Omental fat pad (tissue), 1 donor: ENCODE measurements at regions not wholly inside any gene's neighbourhood (a gene's known extent, or its start where the extent isn't known, plus 50 kb on each side); places are given as distances from the start of the nearest gene placed in this dataset.
"Not testable (repeated sequence)": the region's sequence is repeated elsewhere in the genome, so short reads cannot be mapped to it uniquely, and the experiment has no call there.

Source experiments
- ATAC-seq: fragments of 150-250 bp; one replicate; pipeline ENCODE4 v1.9.1; 2016; ENCODE audit warnings: mild to moderate bottlenecking, moderate library complexity; ENCODE audit not compliant: low FRiP score
- DNase-seq: peaks from one replicate; pipeline ENCODE4 v3.0.0-alpha.2; 2019; ENCODE audit warnings: low spot score

DNA sequence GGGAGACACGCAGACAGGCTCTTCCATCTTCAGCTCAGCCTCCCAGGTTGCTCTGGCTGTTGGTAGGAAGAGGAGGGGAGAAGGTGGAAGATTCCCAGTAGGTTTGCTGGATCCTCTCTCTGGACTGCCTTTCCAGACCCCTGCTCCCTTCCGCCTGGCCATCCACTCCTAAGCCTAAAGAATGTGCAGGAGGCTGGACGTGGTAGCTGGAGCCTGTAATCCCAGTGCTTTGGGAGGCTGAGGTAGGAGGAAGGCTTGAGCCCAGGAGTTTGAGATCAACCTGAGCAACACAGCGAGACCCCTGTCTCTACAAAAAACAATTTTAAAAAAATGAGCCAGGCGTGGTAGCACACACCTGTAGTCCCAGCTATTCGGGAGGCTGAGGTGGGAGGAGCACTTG, 2895.6 kb downstream of the RPIA start:
- ATAC-seq, result not testable (repeated sequence)

DNA sequence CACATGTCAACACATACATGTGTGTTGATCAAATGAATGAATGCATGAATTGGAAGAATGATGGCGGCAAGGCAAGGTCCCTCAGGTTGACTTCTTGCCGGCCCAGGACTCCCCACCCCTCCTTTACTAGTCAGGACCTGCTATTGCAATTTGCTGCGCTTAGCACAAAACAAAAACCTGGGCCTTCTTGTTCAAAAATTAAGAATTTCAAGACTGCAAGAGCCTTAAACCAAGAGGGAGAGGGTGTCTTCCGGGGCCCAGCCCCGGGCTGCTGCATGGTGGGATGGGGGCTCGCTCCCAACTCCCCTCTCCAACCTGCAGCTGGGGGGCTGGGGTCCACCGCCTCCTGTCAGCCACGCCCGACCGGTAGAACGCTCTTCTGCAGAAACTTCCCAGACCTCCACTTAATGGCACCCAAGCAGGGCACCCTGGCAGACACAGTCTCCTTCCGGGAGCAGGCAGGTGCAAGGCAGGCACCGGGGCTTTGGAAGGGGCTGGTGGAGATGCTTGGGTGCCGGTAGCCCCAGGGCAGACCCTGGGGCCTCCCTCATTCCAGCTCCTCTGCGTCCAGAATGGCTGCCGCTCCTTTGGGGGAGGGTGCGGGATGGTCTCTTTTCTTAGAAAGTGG, 2896.5 kb downstream of the RPIA start:
- ATAC-seq, DNase-seq: not testable (repeated sequence)

More for the DNA sequence above, 2895.6 kb downstream of the RPIA start:
- DNase-seq, result not testable (repeated sequence)

DNA sequence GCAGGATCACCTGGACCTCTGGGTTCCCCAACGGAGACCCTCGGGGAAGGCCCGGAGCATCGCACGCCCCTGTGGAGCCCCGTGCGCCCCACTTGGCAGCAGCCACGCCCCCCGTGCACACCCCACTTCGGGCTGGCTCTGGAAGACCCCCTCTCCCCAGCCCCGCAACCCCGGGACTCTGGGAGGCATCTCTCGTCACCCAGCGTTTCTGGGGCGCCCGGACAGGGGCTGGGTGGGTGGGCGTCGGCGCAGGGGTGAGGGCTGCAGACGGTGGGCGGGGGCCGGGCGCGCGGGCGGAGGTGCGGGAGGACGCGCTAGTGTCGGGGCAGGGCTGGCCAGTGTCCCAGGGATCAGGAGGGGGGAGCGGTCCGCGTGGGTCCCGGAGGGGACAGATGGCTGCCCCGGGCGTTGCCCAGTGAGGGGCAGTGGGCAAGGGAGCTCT, 2897.3 kb downstream of the RPIA start:
- not testable (repeated sequence) for ATAC-seq, DNase-seq

DNA sequence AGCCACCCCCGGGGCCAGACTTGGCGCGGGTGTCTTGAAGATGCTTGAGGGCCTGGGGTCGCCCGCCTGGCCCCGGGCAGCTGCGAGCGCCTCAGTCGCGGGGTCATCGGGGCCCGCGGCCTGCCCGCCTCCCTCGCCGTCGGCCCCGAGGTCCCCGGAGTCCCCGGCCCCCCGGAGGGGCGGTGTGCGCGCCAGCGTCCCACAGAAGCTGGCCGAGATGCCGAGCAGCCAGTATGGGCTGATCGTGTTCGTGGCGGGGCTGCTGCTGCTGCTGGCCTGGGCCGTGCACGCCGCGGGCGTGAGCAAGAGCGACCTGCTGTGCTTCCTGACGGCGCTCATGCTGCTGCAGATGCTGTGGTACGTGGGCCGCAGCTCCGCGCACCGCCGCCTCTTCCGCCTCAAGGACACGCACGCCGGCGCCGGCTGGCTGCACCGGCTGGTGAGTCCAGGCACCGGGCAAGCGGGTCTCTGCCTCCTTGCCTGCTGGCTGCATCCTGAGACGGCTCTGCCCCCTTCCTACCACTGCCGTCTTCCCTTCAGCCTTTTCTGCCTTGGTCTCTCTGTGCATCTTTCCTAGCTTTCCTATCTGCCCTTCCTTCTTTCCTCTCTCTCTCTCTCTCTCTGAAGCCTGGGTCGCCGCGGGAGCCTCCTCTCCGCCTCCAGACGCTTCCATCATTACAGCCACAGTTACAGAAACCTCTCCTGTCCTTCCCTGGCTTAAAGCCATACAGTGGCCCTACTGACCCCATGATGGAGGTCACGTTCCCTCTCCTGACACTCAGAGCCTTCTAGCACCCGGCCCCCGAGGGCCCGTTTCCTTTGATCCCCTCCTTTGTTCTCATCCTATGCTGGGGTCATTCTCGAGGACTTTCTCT, 2898.2 kb downstream of the RPIA start:
- DNase-seq, ATAC-seq: not testable (repeated sequence)

DNA sequence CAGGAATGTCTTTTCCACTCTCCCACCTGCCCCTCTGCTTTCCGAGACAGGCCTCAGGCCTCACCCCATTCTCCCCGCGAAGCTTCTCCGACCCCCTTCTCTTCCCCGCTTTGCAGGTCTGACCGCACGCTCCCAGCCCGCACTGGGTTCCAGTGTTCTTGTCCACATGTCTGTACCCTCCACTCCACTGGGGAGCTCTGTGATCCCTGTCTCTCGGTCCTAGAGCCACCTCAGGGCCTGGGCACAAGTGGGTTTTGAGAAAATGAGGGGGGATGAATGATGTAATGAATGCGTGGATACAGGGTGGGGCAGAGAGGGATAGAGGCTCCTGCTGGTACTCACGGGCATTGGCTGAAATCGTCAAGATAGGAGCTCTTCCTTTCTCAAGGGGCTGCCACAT, 2898.9 kb downstream of the RPIA start:
- not testable (repeated sequence) for DNase-seq, ATAC-seq

DNA sequence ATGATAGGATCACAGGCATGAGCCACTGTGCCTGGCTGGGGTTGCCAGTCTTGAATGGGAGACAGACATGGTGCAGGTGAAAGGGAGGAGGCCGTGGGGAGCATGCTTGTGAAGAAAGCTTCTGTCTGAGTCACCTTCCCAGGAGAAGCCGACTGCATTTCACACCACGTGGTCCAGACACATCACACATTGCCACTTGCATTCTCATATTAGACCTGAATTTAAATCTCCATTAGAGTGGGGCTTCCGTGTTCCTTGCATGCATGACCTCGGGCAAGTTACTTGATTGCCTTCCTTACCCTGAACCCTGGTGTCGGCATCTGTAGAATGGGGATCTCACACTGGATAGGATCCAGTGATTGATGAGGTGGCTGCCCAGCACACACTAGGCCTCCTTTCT, 2899.6 kb downstream of the RPIA start:
- ATAC-seq, DNase-seq: not testable (repeated sequence)

DNA sequence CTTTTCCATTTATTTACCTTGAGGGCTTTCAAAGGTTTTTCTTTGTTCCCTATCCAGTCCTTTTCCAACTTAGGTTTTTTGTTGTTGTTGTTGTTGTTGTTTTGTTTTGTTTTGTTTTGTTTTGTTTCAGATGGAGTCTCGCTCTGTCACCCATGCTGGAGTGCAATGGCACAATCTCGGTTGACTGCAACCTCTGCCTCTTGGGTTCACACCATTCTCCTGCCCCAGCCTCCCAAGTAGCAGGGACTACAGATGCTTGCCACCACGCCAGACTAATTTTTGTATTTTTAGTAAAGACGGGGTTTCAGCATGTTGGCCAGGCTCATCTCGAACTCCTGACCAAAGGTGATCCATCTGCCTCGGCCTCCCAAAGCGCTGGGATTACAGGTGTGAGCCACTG, 2906.0 kb downstream of the RPIA start:
- not testable (repeated sequence) for DNase-seq, ATAC-seq

DNA sequence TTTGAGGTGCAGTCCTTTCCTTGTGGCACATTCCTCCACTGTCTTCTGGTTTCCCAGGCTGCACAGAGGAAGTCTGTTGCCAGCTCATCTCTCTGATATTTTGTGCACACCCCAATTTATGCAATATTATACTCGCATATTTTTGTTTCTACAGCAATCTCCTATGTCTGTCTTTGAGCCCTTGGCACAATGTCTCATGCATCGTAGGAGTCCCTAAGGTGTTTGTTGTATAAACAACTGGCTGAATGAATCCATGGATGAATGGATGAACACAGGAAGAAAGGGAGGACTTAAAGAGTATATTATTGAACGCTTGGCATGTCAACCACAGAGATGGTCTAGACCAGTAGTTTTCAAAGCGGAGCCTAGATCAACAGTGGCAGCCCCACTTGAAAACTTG, 2907.0 kb downstream of the RPIA start:
- not testable (repeated sequence) for DNase-seq, ATAC-seq

DNA sequence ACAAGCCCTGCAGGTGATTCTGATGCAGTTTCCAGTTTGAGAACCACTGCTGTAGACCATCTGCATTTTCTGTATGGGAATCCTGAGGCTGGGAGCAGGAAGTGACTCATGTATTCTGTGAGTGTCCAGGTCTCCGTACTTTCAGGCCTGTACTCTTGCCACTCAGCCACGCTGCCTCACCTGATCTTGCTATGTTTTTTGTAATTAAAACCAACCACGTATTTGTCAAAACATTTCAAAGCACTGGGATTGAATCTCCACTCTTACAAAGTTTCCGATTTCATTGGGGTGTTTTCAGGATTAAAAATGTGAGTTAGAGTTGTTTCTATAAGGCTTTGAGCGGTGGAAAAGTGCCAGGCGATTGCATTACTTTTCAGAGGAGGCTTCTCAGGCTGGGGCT, 2907.5 kb downstream of the RPIA start:
- not testable (repeated sequence) for ATAC-seq, DNase-seq

DNA sequence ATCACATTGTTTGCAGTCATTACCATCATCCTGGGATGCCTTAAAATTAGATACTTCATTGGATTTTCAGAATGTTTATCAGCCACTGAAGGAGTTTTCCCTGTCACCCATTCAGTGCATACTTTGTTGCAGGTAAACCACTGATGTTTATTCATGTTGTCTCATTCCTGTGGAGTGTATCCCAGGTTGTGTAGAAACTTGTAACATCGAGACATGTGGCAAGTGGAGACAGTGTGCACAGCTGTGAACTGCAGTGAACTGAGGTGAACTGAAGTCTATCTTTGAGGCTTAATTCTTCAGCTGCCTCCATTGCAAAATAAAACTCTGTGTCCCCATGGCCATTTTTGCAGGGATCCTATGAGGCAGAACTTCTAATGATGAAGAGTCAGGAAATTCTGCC, 2911.4 kb downstream of the RPIA start:
- not testable (repeated sequence) for DNase-seq

DNA sequence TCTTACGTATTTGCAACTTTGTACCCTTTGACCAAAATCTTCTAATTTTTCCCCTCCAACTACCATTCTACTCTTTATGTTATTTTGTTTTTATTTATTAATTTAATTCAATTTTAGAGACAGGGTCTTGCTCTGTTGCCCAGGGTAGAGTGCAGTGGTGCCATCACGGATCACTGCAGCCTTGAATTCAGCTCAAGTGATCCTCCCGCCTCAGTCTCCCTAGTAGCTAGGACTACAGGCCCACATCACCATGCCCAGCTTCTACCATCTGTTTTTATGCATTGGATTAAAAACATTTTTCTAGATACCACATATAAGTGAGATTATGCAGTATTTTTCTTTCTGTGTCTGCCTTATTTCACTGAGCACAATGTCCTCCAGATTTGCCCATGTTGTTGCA, 2912.5 kb downstream of the RPIA start:
- not testable (repeated sequence) for DNase-seq, ATAC-seq

More for the DNA sequence above, 2911.4 kb downstream of the RPIA start:
- not testable (repeated sequence) for ATAC-seq

DNA sequence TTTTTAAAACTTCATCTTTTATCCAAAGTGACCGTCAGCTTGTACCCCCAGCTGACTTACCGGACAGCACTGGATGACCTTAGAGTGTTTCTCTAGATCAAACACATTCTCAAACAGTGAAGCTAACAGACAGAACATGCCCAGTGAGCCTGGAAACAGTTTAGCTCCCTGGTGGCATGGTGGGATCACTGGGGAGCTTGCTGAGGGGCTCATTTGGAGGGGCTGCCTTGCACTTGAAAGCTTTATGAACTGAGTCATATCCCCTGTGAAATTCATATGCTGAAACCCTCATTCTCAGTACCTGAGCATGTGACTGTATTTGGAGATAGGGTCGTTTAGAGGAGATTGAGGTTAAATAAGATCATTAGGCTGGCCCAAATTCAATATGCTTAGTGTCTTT, 2913.2 kb downstream of the RPIA start:
- ATAC-seq, DNase-seq: not testable (repeated sequence)

DNA sequence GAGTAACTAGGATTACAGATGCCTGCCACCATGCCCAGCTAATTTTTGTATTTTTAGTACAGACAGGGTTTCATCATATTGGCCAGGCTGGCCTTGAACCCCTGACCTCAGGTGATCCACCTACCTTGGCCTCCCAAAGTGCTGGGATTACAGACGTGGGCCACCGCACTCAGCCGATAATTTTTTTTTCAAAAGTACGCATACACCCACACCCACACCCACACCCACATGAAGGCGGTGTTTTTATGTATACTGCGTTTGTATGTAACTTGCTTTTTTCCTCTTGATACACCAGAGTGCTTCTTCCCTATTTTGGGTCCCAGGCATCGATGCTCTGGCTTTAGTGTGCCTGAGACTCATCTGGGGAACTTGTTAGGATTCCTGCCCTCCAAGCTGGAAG, 2932.3 kb downstream of the RPIA start:
- ATAC-seq, DNase-seq: not testable (repeated sequence)

DNA sequence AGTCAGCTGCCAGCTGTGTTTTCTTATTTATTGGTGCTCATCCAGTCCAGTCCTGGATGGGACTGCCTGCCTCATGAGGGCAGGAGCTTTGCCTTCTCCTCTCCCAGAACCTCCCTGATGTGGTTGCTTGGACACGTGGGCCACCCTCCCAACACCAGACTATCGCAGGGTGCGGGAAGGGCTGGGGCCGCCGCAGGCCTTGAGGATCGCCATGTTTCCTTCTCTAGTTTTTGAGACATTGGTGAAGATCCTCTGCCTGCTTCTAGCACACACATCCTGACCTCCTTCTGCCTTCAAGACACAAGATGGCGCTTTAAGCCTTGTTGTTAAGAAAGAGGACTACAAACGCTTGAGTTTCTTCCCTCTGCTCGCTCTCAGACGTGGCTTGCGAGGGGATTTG, 2937.0 kb downstream of the RPIA start:
- not testable (repeated sequence) for ATAC-seq, DNase-seq

DNA sequence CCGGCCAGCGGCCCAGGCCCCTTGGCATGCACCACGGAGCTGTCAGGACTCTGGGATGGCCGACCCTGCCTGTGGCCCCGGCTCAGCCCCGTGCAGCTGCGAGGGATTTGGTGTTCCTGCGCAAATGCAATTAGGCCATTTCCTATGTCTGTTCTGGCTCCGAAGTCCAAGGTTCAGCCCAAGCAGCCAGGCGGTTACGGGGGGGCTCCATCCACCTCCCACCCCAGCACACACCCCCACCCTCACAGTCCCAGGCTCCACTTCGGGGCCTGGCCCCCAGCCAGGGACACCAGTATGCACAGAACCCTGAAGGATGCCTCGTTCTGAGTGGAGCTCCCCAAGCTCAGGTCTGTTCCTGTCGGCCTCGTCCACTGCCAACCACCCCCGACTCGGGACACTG, 2965.7 kb downstream of the RPIA start:
- ATAC-seq, DNase-seq: not testable (repeated sequence)

DNA sequence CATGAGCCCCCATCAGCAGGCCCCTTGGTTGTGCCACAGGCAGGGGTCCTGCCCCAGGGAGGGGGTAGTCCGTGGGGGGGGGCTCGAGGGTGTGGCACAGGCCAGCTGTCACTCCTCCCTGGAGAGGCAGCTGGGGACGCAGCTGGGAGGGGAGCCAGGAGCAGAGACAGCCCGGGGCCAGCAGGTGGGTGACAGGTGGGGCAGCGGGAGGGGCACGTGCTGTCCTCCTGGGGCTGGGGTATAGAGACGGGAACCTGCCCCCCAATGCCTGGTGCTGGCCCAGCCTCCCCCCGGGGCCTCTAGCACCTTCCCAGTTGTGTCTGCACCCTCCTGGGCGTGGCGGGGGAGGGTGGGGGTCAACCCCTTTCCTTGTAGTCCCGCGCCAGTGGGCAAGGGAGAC, 2966.9 kb downstream of the RPIA start:
- not testable (repeated sequence) for DNase-seq, ATAC-seq

DNA sequence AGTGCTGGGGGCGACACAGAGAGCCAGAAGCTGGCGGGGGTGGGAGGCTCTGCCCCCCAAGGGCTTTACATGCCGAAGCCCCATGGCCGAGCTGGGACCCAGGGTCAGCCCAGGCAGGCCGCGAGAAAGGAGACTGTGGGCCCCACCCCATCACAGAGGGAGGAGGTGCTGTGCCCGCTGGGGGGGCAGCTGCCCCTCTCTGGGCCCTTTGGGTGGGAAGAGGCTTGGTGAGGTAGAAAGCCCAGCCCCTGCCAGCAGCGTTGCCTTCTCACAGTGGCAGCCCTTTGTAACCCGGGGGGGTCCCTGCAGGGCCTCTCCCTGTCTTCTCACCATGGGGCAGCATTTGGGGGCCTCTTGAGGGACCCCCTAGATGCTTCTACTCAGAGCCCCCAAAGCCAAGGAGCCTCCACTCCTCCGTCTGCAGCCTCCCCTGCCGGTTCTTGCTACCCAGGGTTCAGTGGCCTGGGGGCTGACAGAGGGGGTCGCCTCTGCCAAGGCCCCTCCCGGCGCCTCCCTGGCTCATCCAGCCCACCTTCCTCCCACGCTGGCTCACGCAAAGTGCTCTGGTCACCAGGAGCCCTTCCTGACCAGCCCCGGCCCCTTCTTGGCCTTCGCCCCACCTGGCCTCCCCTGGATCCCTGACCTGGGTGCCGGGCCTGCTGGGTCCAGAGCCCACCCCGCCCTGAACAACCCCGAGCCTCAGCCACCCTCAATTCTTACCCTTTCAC, 2967.9 kb downstream of the RPIA start:
- DNase-seq, ATAC-seq: not testable (repeated sequence)

DNA sequence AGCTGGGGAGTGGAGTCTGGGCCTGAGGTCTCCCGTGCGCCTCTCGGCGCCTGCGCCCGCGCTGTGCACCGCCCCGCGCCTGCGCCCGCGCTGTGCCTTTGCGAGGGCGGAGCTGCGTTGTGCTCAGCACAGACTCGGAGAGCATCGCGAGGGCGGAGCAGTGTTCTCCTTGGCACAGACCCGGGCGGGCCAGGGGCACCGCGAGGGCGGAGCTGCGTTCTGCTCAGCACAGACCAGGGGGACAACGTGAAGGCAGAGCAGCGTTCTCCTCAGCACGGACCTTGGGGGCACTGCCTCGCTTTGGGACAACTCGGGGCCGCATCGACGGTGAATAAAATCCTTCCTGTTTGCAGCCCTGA, 2968.4 kb downstream of the RPIA start:
- peak; percentile 82 for ATAC-seq
- not testable (repeated sequence) for DNase-seq

DNA sequence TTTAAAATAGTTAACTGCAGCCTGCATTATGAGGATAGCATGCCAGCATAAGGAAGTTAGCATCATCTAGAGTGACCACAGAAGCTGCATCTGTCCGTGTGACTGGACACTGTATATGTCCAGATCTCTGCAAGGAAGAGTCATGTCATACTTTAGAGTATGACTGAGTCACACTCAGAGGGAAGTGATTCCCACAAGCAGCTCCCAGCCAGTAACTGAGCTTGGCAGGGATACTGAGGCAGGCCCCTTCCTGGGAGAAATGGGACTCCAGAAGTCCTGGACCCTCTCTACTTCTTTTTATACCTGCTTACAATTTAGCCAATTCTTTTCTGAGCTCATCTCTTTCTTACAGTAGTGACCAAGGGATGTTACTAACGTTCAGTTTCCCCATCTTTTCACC, 2975.9 kb downstream of the RPIA start:
- not testable (repeated sequence) for ATAC-seq, DNase-seq

DNA sequence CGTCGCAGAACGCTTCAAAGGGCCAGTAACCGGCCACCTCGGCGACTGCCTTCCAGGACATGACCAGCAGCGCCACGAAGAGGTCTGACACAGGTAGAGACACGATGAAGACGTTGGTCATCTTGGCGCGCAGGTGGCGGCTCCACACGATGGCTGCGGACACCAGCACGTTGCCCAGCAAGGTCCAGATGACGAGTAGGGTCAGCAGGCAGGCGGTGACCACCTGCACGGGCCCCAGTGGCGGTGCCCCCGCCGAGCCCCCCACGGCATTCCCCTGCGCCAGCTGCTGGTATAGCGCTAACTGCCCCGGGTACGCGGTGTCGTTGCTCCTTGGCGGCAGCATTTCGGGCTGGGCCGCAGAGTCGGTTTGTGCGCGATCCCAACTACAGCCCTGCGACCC, 2994.1 kb downstream of the RPIA start:
- not testable (repeated sequence) for ATAC-seq, DNase-seq
